PFSK-1 (cell line): ENCODE measurements at regions not wholly inside any gene's neighbourhood (a gene's known extent, or its start where the extent isn't known, plus 50 kb on each side); places are given as distances from the start of the nearest gene placed in this dataset.

Experiments used
- FOXP2 ChIP-seq: optimal IDR thresholded peaks from 2 replicates; pipeline ENCODE3; 2011; ENCODE audit warnings: borderline replicate concordance, control low read depth, inconsistent platforms; ENCODE audit not compliant: insufficient read depth; ENCODE audit errors: extremely low read length, extremely low read depth
- POLR2AphosphoS5 ChIP-seq: IDR thresholded peaks from 2 replicates; pipeline ENCODE4 v1.6.1; 2012; ENCODE audit warnings: low read depth, mild to moderate bottlenecking, control low read depth, low read length, moderate library complexity
- SIN3A ChIP-seq: IDR thresholded peaks from 2 replicates; pipeline ENCODE4 v1.6.1; 2012; ENCODE audit warnings: mild to moderate bottlenecking, low read length, moderate library complexity, borderline replicate concordance; ENCODE audit not compliant: insufficient read depth
- TAF1 ChIP-seq: IDR thresholded peaks from 2 replicates; pipeline ENCODE4 v1.6.1; 2012; ENCODE audit warnings: low read length, control low read depth, borderline replicate concordance; ENCODE audit not compliant: insufficient read depth
- TF ChIP-seq, protein P1 (sequence below), 2 experiments: IDR thresholded peaks; 2 replicates each; pipeline versions ENCODE4 v1.6.1 to v1.8.0; 2011 to 2012; ENCODE audit warnings: low read depth in 2 of 2, low read length in 2 of 2, control low read depth in 1 of 2, inconsistent platforms in 1 of 2, mild to moderate bottlenecking in 1 of 2, moderate library complexity in 1 of 2; ENCODE audit not compliant: insufficient read depth in 1 of 2

DNA sequence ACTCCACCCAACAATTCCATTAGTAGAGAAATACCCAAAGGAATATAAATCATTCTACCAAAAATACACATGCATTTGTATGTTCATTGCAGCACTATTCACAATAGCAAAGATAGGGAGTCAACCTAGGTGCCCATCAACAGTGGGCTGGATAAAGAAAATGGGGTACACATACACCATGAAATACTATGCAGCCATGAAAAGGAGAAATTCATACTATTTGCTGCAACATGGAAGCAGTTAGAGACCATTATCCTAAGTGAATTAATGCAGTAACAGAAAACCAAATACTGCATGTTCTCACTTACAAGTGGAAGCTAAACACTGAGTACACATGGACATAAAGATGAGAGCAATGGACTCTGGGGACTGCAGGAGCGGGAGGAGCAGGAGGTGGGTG is 72.4 kb upstream of the MBOAT1 start:
- TF ChIP-seq, protein P1, sequence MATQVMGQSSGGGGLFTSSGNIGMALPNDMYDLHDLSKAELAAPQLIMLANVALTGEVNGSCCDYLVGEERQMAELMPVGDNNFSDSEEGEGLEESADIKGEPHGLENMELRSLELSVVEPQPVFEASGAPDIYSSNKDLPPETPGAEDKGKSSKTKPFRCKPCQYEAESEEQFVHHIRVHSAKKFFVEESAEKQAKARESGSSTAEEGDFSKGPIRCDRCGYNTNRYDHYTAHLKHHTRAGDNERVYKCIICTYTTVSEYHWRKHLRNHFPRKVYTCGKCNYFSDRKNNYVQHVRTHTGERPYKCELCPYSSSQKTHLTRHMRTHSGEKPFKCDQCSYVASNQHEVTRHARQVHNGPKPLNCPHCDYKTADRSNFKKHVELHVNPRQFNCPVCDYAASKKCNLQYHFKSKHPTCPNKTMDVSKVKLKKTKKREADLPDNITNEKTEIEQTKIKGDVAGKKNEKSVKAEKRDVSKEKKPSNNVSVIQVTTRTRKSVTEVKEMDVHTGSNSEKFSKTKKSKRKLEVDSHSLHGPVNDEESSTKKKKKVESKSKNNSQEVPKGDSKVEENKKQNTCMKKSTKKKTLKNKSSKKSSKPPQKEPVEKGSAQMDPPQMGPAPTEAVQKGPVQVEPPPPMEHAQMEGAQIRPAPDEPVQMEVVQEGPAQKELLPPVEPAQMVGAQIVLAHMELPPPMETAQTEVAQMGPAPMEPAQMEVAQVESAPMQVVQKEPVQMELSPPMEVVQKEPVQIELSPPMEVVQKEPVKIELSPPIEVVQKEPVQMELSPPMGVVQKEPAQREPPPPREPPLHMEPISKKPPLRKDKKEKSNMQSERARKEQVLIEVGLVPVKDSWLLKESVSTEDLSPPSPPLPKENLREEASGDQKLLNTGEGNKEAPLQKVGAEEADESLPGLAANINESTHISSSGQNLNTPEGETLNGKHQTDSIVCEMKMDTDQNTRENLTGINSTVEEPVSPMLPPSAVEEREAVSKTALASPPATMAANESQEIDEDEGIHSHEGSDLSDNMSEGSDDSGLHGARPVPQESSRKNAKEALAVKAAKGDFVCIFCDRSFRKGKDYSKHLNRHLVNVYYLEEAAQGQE (IDR thresholded peaks at IDR 0.05; ENCODE audit: insufficient read depth in 1 of 2, low read depth in 2 of 2, low read length in 2 of 2), result no peak
- no peak for TF ChIP-seq FOXP2
- no peak for TF ChIP-seq POLR2AphosphoS5
- TF ChIP-seq TAF1, result no peak
- no peak for TF ChIP-seq SIN3A

DNA sequence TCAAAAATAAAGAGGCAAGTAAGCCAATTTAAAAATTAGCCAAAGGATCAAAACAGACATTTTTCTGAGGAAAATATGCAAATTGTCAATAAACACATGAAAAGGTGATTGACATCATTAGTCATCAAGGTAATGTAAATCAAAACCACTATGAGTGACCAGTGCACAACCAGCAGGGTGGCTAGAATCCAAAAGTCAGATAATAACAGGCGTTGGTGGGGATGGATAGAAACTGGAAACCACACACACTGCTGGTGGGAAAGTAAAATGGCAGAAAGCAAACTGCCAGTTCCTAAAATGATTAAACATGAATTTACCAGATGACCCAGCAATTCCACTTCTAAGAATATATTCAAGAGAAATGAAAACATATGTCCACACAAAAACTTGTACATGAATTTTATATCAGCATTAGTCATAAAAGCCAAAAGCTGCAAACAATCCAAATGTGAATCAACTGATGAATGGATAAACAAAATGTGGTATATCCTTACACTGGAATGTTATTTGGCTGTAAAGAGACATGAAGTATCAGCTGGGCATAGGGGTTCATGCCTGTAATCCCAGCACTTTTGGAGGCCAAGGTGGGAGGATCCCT is 74.8 kb upstream of the MBOAT1 start:
- TF ChIP-seq POLR2AphosphoS5, result no peak
- no peak for TF ChIP-seq FOXP2
- no peak for TF ChIP-seq SIN3A
- TF ChIP-seq, protein P1 (IDR thresholded peaks at IDR 0.05; ENCODE audit: insufficient read depth in 1 of 2, low read depth in 2 of 2, low read length in 2 of 2), result no peak
- TF ChIP-seq TAF1, result no peak

DNA sequence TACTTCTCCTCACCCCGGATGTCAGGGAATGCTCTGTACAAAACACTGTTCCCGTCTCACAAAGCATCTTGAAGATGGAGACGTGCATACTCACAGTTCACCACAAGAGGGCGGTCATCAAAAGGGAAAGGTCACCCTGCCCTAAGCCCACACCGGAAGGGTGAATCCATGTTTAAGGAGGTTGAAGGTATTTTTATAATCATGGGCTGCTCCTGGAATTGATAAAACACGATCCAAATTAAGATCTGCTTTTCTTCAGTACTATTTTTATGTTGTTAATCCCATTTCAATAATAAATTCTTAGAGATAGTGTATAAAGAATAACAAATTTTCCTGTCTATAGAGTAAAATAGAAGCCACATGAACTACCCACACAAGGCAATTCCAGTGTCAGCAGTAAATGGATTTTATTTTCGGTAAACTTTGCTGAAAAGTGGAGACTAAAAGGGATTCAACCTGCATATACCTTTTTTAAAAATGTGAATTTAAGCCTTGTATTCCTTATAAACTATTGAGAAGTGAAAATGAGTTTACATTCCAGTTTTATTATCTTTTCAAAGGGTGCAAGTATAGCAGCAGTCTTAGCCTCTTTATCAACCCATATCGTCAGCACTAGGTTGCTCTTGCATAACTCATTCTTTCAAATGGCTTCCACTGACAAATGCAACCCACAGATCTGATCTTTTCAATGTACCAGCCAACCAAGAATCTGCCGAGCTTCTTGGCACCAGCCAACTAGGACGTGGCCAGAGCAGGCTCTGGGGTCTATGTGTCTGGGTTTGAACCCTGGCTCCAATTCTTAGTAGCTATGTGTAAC is 79.7 kb upstream of the MBOAT1 start:
- TF ChIP-seq, protein P1 (IDR thresholded peaks at IDR 0.05; ENCODE audit: insufficient read depth in 1 of 2, low read depth in 2 of 2, low read length in 2 of 2), result no peak
- no peak for TF ChIP-seq SIN3A
- no peak for TF ChIP-seq TAF1
- TF ChIP-seq POLR2AphosphoS5, result no peak
- no peak for TF ChIP-seq FOXP2

DNA sequence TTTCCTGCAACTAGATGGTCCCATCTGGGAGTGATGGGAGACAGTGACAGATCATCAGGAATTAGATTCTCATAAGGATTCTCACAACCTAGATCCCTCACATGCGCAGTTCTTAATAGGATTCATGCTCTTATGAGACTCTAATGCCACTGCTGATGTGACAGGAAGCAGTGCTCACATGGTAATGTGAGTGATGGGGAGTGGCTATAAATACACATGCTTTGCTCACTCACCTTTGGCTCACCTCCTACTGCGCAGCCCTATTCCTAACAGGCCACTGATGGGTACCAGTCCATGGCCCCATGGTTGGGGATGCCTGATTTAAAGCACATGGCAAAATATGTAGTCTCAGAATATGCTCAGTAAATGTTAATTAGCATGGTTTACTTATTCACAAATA is 80.6 kb upstream of the MBOAT1 start:
- TF ChIP-seq POLR2AphosphoS5 (no peak), FOXP2 (no peak), SIN3A (no peak), TAF1 (no peak)
- TF ChIP-seq, protein P1 (IDR thresholded peaks at IDR 0.05; ENCODE audit: insufficient read depth in 1 of 2, low read depth in 2 of 2, low read length in 2 of 2), result no peak
